ENCODE measurements at regions not wholly inside any gene's neighbourhood (a gene's known extent, or its start where the extent isn't known, plus 50 kb on each side); places are given as distances from the start of the nearest gene placed in this dataset.

- H3K4me1 ChIP-seq (ENCODE audit: insufficient read depth, low read length), result no peaks in the 10 kb centered on the region
- no peaks in the 10 kb centered on the region for H3K9me3 ChIP-seq (ENCODE audit: control insufficient read depth in 1 of 2, insufficient read depth in 1 of 2, low read length in 2 of 2)
- H3K9me3 Mint-ChIP-seq, result no peaks in the 10 kb centered on the region
- no peak overlapping the region for H3K4me3 ChIP-seq (ENCODE audit: low read length)
- no peak for ATAC-seq (ENCODE audit: poor library complexity)
- H3K27me3 Mint-ChIP-seq, result no peaks in the 10 kb centered on the region
- no peak overlapping the region for H3K27ac ChIP-seq (ENCODE audit: low read depth in 1 of 2, low read length in 2 of 2)
- CTCF ChIA-PET, result no interaction called here
- no peak overlapping the region for H3K4me3 Mint-ChIP-seq
- no peaks in the 10 kb centered on the region for H3K27me3 ChIP-seq (ENCODE audit: control insufficient read depth in 1 of 2, insufficient read depth in 2 of 2, low read length in 2 of 2)
- DNase-seq, result no peak
- intact Hi-C loops (cut with DNase I, micrococcal nuclease), result no loop called here
- POLR2A ChIA-PET, result no interaction called here
- no peak overlapping the region for H3K27ac Mint-ChIP-seq
- H3K36me3 Mint-ChIP-seq (ENCODE audit: low read depth), result no peaks in the 10 kb centered on the region
- no peaks in the 10 kb centered on the region for H3K4me1 Mint-ChIP-seq (ENCODE audit: low read depth)
- no peaks in the 10 kb centered on the region for H3K36me3 ChIP-seq (ENCODE audit: insufficient read depth, low read length)
- TF ChIP-seq CTCF (IDR thresholded peaks at IDR 0.05), result no peak
These were observed 173.1 kb upstream of the LYSMD4 start for GRCh38 chr15:99906311-99906710.

GRCh38 chr15:99902248-99902928 lies 169.2 kb upstream of the LYSMD4 start:
- Histone ChIP-seq H3K4me1 (ENCODE audit: insufficient read depth, low read length) (no peaks in the 10 kb centered on the region), H3K9me3 (ENCODE audit: control insufficient read depth in 1 of 2, insufficient read depth in 1 of 2, low read length in 2 of 2) (no peaks in the 10 kb centered on the region), H3K4me3 (ENCODE audit: low read length) (no peak overlapping the region), H3K36me3 (ENCODE audit: insufficient read depth, low read length) (no peaks in the 10 kb centered on the region), H3K27ac (ENCODE audit: low read depth in 1 of 2, low read length in 2 of 2) (no peak overlapping the region), H3K27me3 (ENCODE audit: control insufficient read depth in 1 of 2, insufficient read depth in 2 of 2, low read length in 2 of 2) (no peaks in the 10 kb centered on the region)
- H3K36me3 Mint-ChIP-seq (ENCODE audit: low read depth), result peaks cover 4% of the 10 kb centered on the region
- intact Hi-C loops (cut with DNase I, micrococcal nuclease), result no loop called here
- H3K27me3 Mint-ChIP-seq, result no peaks in the 10 kb centered on the region
- H3K27ac Mint-ChIP-seq, result no peak overlapping the region
- POLR2A ChIA-PET, result no interaction called here
- DNase-seq (no peak), ATAC-seq (ENCODE audit: poor library complexity) (no peak)
- H3K4me3 Mint-ChIP-seq, result no peak overlapping the region
- no peaks in the 10 kb centered on the region for H3K4me1 Mint-ChIP-seq (ENCODE audit: low read depth)
- H3K9me3 Mint-ChIP-seq, result no peaks in the 10 kb centered on the region
- CTCF ChIA-PET, result no interaction called here
- no peak for TF ChIP-seq CTCF (IDR thresholded peaks at IDR 0.05)

- H3K4me1 ChIP-seq (ENCODE audit: insufficient read depth, low read length), result no peaks in the 10 kb centered on the region
- H3K4me3 Mint-ChIP-seq, result no peak overlapping the region
- no peaks in the 10 kb centered on the region for H3K9me3 ChIP-seq (ENCODE audit: control insufficient read depth in 1 of 2, insufficient read depth in 1 of 2, low read length in 2 of 2)
- intact Hi-C loops (cut with DNase I, micrococcal nuclease), result no loop called here
- CTCF ChIA-PET, result no interaction called here
- ATAC-seq (ENCODE audit: poor library complexity) (no peak), DNase-seq (no peak)
- H3K27ac Mint-ChIP-seq, result no peak overlapping the region
- POLR2A ChIA-PET, result interaction anchor here (0.7 kb wide), 1 partner anchor 30 kb away, joined by 3 read pairs; no protein-coding TSS in a partner anchor
- no peaks in the 10 kb centered on the region for H3K36me3 ChIP-seq (ENCODE audit: insufficient read depth, low read length)
- H3K27me3 Mint-ChIP-seq, result no peaks in the 10 kb centered on the region
- no peak overlapping the region for H3K27ac ChIP-seq (ENCODE audit: low read depth in 1 of 2, low read length in 2 of 2)
- peaks cover 4% of the 10 kb centered on the region for H3K36me3 Mint-ChIP-seq (ENCODE audit: low read depth)
- no peaks in the 10 kb centered on the region for H3K4me1 Mint-ChIP-seq (ENCODE audit: low read depth)
- no peak overlapping the region for H3K4me3 ChIP-seq (ENCODE audit: low read length)
- no peaks in the 10 kb centered on the region for H3K9me3 Mint-ChIP-seq
- TF ChIP-seq CTCF (IDR thresholded peaks at IDR 0.05), result no peak
- H3K27me3 ChIP-seq (ENCODE audit: control insufficient read depth in 1 of 2, insufficient read depth in 2 of 2, low read length in 2 of 2), result no peaks in the 10 kb centered on the region
These were observed 162.7 kb upstream of the LYSMD4 start for GRCh38 chr15:99895956-99896311.
